ENCODE measurements at regions not wholly inside any gene's neighbourhood (a gene's known extent, or its start where the extent isn't known, plus 50 kb on each side); places are given as distances from the start of the nearest gene placed in this dataset.

DNA sequence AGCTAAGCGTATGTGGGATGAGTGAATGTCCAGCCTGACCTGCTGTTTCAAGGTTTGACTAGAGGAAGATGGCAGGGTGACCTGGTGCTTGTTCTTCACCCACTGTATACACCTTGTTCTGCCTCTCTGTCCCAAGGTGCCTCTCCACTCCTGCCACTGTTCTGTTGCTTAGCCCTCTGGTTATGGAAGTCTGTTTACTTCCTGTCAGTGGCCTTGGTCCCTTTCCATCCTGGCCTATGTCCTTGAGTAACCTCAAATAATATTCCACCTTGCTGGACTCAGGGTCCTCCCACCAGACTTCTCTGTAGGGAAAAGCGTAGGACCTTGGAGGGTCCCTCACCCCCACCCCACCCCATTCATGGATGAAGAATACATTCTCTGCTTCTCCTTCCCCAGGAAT is 73.2 kb upstream of the SALL1 start:
- Mint-ChIP-seq H3K27ac (ENCODE audit: unreplicated experiment) (no peak overlapping the region), H3K36me3 (ENCODE audit: insufficient read depth, unreplicated experiment) (no peaks in the 10 kb centered on the region), H3K4me1 (ENCODE audit: low read depth, unreplicated experiment) (no peaks in the 10 kb centered on the region), H3K27me3 (ENCODE audit: unreplicated experiment) (peaks cover 49% of the 10 kb centered on the region), H3K9me3 (ENCODE audit: low read depth, unreplicated experiment) (no peaks in the 10 kb centered on the region), H3K4me3 (ENCODE audit: low read depth, unreplicated experiment) (no peak overlapping the region)
- intact Hi-C loops (cut with micrococcal nuclease; ENCODE audit: unreplicated experiment) = no loop called here
- CTCF ChIA-PET = no interaction called here
- TF ChIP-seq, protein P1, sequence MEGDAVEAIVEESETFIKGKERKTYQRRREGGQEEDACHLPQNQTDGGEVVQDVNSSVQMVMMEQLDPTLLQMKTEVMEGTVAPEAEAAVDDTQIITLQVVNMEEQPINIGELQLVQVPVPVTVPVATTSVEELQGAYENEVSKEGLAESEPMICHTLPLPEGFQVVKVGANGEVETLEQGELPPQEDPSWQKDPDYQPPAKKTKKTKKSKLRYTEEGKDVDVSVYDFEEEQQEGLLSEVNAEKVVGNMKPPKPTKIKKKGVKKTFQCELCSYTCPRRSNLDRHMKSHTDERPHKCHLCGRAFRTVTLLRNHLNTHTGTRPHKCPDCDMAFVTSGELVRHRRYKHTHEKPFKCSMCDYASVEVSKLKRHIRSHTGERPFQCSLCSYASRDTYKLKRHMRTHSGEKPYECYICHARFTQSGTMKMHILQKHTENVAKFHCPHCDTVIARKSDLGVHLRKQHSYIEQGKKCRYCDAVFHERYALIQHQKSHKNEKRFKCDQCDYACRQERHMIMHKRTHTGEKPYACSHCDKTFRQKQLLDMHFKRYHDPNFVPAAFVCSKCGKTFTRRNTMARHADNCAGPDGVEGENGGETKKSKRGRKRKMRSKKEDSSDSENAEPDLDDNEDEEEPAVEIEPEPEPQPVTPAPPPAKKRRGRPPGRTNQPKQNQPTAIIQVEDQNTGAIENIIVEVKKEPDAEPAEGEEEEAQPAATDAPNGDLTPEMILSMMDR (IDR thresholded peaks at IDR 0.05; ENCODE audit: unreplicated experiment) = no peak
- no peak for DNase-seq
- BruUV-seq (replicated peaks) = no TSS peak

DNA sequence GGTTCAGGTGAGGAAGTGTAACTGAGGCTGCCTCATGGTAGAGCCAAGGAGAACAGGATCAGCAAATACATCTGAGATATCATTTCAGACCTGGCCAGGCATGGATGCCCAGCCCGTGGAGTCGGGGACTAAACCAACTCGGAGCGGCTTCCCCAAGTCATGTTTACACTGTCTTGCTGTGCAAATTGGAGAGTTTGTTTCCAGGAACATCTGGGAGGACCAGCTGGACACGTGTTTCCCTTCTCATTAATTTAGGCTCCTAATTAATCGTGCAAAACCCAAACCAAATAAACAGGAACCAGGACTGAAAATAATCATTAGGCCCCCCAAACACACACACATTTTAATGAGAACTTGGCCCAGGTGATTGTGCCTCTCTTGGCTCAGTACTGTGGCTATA is 70.9 kb upstream of the SALL1 start:
- H3K27ac Mint-ChIP-seq (ENCODE audit: unreplicated experiment) = no peak overlapping the region
- DNase-seq = no peak
- no TSS peak for BruUV-seq (replicated peaks)

DNA sequence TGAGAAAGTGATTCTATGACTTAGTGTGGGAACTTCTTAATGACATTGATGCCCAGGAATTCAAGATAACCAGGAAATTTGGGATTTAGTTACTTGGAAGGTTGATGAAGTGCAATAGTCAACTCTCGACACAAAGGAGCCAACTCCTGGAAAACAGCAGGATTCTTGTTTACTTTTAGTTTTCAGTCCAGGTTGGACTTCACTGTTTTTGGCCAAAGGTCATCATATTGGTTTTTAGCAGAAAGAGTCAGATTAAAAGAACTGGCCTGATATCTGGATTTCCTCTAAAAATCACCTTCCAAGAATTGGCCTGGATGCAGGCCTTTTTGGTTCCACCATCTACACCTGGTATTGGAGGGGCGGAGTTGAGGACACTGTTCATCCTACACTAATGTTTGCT is 60.1 kb upstream of the SALL1 start:
- no peaks in the 10 kb centered on the region for H3K4me1 Mint-ChIP-seq (ENCODE audit: low read depth, unreplicated experiment)
- TF ChIP-seq, protein P1 (IDR thresholded peaks at IDR 0.05; ENCODE audit: unreplicated experiment) = no peak
- peaks cover 69% of the 10 kb centered on the region for H3K27me3 Mint-ChIP-seq (ENCODE audit: unreplicated experiment)
- H3K36me3 Mint-ChIP-seq (ENCODE audit: insufficient read depth, unreplicated experiment) = no peaks in the 10 kb centered on the region
- H3K27ac Mint-ChIP-seq (ENCODE audit: unreplicated experiment) = no peak overlapping the region
- DNase-seq = no peak
- no peaks in the 10 kb centered on the region for H3K9me3 Mint-ChIP-seq (ENCODE audit: low read depth, unreplicated experiment)
- no TSS peak for BruUV-seq (replicated peaks)
- H3K4me3 Mint-ChIP-seq (ENCODE audit: low read depth, unreplicated experiment) = no peak overlapping the region
- CTCF ChIA-PET = no interaction called here
- intact Hi-C loops (cut with micrococcal nuclease; ENCODE audit: unreplicated experiment) = no loop called here

More for the DNA sequence above, 70.9 kb upstream of the SALL1 start:
- CTCF ChIA-PET = no interaction called here
- intact Hi-C loops (cut with micrococcal nuclease; ENCODE audit: unreplicated experiment) = no loop called here
- TF ChIP-seq, protein P1 (IDR thresholded peaks at IDR 0.05; ENCODE audit: unreplicated experiment) = no peak
- Mint-ChIP-seq H3K36me3 (ENCODE audit: insufficient read depth, unreplicated experiment) (no peaks in the 10 kb centered on the region), H3K4me3 (ENCODE audit: low read depth, unreplicated experiment) (no peak overlapping the region), H3K9me3 (ENCODE audit: low read depth, unreplicated experiment) (no peaks in the 10 kb centered on the region), H3K4me1 (ENCODE audit: low read depth, unreplicated experiment) (no peaks in the 10 kb centered on the region), H3K27me3 (ENCODE audit: unreplicated experiment) (peaks cover 48% of the 10 kb centered on the region)

DNA sequence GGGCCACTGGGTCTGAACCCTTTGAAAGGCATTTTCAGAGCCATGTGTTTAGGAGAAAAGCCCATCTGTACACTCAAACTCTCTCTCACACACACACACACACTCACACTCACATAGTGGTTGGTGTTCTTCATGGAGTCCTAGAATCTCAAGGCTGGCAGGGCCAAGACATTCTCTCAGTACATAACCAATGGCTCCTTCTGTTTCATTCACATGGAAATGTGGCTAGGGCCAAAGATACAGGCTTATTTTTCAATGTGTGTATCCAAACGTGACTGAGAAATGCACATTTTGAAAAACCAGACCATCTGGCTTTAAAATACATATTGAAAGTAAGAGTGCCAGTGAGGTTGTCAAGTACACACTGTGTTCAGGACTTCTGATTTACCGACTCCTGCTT is 59.0 kb upstream of the SALL1 start:
- DNase-seq = no peak
- Mint-ChIP-seq H3K4me3 (ENCODE audit: low read depth, unreplicated experiment) (no peak overlapping the region), H3K36me3 (ENCODE audit: insufficient read depth, unreplicated experiment) (no peaks in the 10 kb centered on the region), H3K27ac (ENCODE audit: unreplicated experiment) (no peak overlapping the region), H3K9me3 (ENCODE audit: low read depth, unreplicated experiment) (no peaks in the 10 kb centered on the region), H3K27me3 (ENCODE audit: unreplicated experiment) (peaks cover 65% of the 10 kb centered on the region), H3K4me1 (ENCODE audit: low read depth, unreplicated experiment) (no peaks in the 10 kb centered on the region)
- TF ChIP-seq, protein P1 (IDR thresholded peaks at IDR 0.05; ENCODE audit: unreplicated experiment) = no peak
- BruUV-seq (replicated peaks) = no TSS peak
- CTCF ChIA-PET = no interaction called here
- intact Hi-C loops (cut with micrococcal nuclease; ENCODE audit: unreplicated experiment) = no loop called here

DNA sequence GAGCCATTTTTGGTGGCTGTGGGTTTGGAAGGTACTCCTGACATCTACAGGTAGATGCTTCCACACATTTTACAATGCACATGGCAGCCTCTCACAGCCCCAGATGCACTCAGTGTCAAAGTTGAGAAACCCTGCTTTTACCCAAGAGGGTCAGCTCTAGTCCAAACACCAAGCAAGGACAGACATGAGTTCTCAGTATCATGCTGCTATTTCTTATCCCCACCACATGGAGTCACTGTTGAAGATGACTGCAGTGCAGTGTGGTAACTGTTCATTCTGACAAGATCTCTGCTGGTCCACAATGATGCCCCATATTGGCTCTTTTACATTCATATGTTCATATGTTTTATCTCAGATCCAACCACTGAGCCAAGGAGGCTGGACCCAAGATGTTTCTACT is 50.5 kb upstream of the SALL1 start:
- no peaks in the 10 kb centered on the region for H3K4me1 Mint-ChIP-seq (ENCODE audit: low read depth, unreplicated experiment)
- peaks cover 70% of the 10 kb centered on the region for H3K27me3 Mint-ChIP-seq (ENCODE audit: unreplicated experiment)
- intact Hi-C loops (cut with micrococcal nuclease; ENCODE audit: unreplicated experiment) = no loop called here
- no peak for DNase-seq
- H3K36me3 Mint-ChIP-seq (ENCODE audit: insufficient read depth, unreplicated experiment) = no peaks in the 10 kb centered on the region
- BruUV-seq (replicated peaks) = no TSS peak
- H3K4me3 Mint-ChIP-seq (ENCODE audit: low read depth, unreplicated experiment) = no peak overlapping the region
- CTCF ChIA-PET = no interaction called here
- H3K27ac Mint-ChIP-seq (ENCODE audit: unreplicated experiment) = no peak overlapping the region
- H3K9me3 Mint-ChIP-seq (ENCODE audit: low read depth, unreplicated experiment) = no peaks in the 10 kb centered on the region
- TF ChIP-seq, protein P1 (IDR thresholded peaks at IDR 0.05; ENCODE audit: unreplicated experiment) = no peak

All from Calu3 (cell line).